ENCODE measurements at regions not wholly inside any gene's neighbourhood (a gene's known extent, or its start where the extent isn't known, plus 50 kb on each side); places are given as distances from the start of the nearest gene placed in this dataset.
"Not testable (repeated sequence)": the region's sequence is repeated elsewhere in the genome, so short reads cannot be mapped to it uniquely, and the experiment has no call there.

- no peak for DNase-seq
These were observed 295.2 kb upstream of the CCDC179 start for GRCh38 chr11:23155503-23155902.

GRCh38 chr11:23164022-23164421, 303.7 kb upstream of the CCDC179 start:
- no peak for DNase-seq

GRCh38 chr11:23166376-23166775, 306.1 kb upstream of the CCDC179 start:
- no peak for DNase-seq

GRCh38 chr11:23179609-23180008, 319.3 kb upstream of the CCDC179 start:
- DNase-seq: no peak

- DNase-seq: no peak
These were observed 320.9 kb upstream of the CCDC179 start for GRCh38 chr11:23181022-23181807.

GRCh38 chr11:23192256-23192655, 332.0 kb upstream of the CCDC179 start:
- DNase-seq: no peak

GRCh38 chr11:23201936-23202522, 341.8 kb upstream of the CCDC179 start:
- DNase-seq: no peak

GRCh38 chr11:23202611-23203010, 342.3 kb upstream of the CCDC179 start:
- no peak for DNase-seq

GRCh38 chr11:23205156-23205871, 345.0 kb upstream of the CCDC179 start:
- no peak for DNase-seq

GRCh38 chr11:23206741-23207336, 346.6 kb upstream of the CCDC179 start:
- no peak for DNase-seq

- DNase-seq: no peak
These were observed 350.9 kb upstream of the CCDC179 start for GRCh38 chr11:23211221-23211620.

- no peak for DNase-seq
These were observed 352.5 kb upstream of the CCDC179 start for GRCh38 chr11:23212807-23213206.

GRCh38 chr11:23217072-23217471, 356.8 kb upstream of the CCDC179 start:
- no peak for DNase-seq

GRCh38 chr11:23220086-23220485, 359.8 kb upstream of the CCDC179 start:
- not testable (repeated sequence) for DNase-seq

- DNase-seq: no peak
These were observed 361.1 kb upstream of the CCDC179 start for GRCh38 chr11:23221366-23221765.

GRCh38 chr11:23226331-23227077, 366.2 kb upstream of the CCDC179 start:
- DNase-seq: no peak

GRCh38 chr11:23227078-23227445, 366.8 kb upstream of the CCDC179 start:
- no peak for DNase-seq

GRCh38 chr11:23232652-23233051, 372.4 kb upstream of the CCDC179 start:
- no peak for DNase-seq

GRCh38 chr11:23233075-23233474, 372.8 kb upstream of the CCDC179 start:
- DNase-seq: no peak

- DNase-seq: no peak
These were observed 376.7 kb upstream of the CCDC179 start for GRCh38 chr11:23236826-23237555.

- DNase-seq: no peak
These were observed 392.2 kb upstream of the CCDC179 start for GRCh38 chr11:23252426-23252825.

- DNase-seq: no peak
These were observed 396.8 kb upstream of the CCDC179 start for GRCh38 chr11:23257088-23257487.
